ENCODE measurements at regions not wholly inside any gene's neighbourhood (a gene's known extent, or its start where the extent isn't known, plus 50 kb on each side); places are given as distances from the start of the nearest gene placed in this dataset.

DNA sequence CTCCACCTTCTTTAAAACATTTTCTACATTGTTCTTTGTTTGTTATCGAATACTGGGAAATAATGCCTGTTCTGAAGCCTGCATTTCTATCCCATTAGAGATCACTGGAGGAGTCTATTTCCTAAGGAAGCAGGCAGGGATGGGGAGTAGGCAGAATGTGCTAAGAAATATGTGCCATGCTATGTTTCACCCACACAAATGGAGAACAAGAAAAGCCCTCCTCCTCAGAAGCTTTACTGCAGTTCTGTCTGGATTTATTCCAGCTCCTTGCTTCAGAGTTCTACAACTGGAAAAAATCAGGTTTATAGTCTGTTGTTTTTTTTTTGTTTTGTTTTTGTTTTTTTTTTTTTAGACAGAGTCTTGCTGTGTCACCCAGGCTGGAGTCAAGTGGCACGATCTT is 825.1 kb downstream of the SLC4A3 start:
- Histone ChIP-seq H3K27me3 (ENCODE audit: insufficient read depth, low read length) (no peaks in the 10 kb centered on the region), H2BK15ac (ENCODE audit: low read depth, low read length) (no peak overlapping the region), H4K8ac (replicated peaks; ENCODE audit: insufficient read length, low read depth, low read length) (no peak overlapping the region), H3K18ac (ENCODE audit: insufficient read length, low read depth, low read length) (no peak overlapping the region), H2AK5ac (ENCODE audit: insufficient read length, low read length) (no peak overlapping the region), H3K9me3 (ENCODE audit: control insufficient read depth, low read depth, low read length) (no peaks in the 10 kb centered on the region), H3K4me2 (ENCODE audit: insufficient read depth, insufficient read length, low read length) (no peak overlapping the region), H3K23ac (ENCODE audit: insufficient read length, low read depth, low read length) (no peak overlapping the region), H3K79me2 (ENCODE audit: insufficient read depth, low read length) (no peaks in the 10 kb centered on the region), H2BK20ac (ENCODE audit: low read depth, low read length, poor library complexity, severe bottlenecking) (no peak overlapping the region), H3K9ac (ENCODE audit: extremely low read depth, insufficient read length, low read length) (no peak overlapping the region), H3T11ph (ENCODE audit: low read length) (no peak overlapping the region), H2BK5ac (ENCODE audit: insufficient read length, low read length) (no peak overlapping the region), H2AFZ (ENCODE audit: low read length) (no peak overlapping the region), H2BK120ac (ENCODE audit: low read depth, low read length, poor library complexity, severe bottlenecking) (no peak overlapping the region), H3K56ac (ENCODE audit: insufficient read length, low read depth, low read length) (no peak overlapping the region), H4K91ac (ENCODE audit: insufficient read length, low read depth, low read length) (no peak overlapping the region), H2BK12ac (ENCODE audit: insufficient read length, low read depth, low read length) (no peak overlapping the region), H4K20me1 (ENCODE audit: control insufficient read depth, insufficient read depth, insufficient read length) (no peaks in the 10 kb centered on the region), H3K27ac (ENCODE audit: insufficient read length, low read depth, low read length) (no peak overlapping the region), H3K4ac (ENCODE audit: low read depth, low read length) (no peak overlapping the region), H4K5ac (ENCODE audit: insufficient read length, low read depth, low read length) (no peak overlapping the region), H3K14ac (ENCODE audit: insufficient read depth, low read length) (no peak overlapping the region), H3K79me1 (ENCODE audit: insufficient read depth, low read depth, low read length, poor library complexity, severe bottlenecking) (no peaks in the 10 kb centered on the region), H3K4me1 (ENCODE audit: insufficient read depth, low read length) (no peaks in the 10 kb centered on the region), H3K23me2 (ENCODE audit: insufficient read length, low read depth, low read length, poor library complexity, severe bottlenecking) (no peaks in the 10 kb centered on the region)
- H3K9me3 Mint-ChIP-seq = no peaks in the 10 kb centered on the region
- H3K4me1 Mint-ChIP-seq = no peaks in the 10 kb centered on the region
- no CpG with 5 or more reads among the region's 2 CpGs for WGBS (ENCODE audit: extremely low coverage, insufficient read length, low lambda C conversion rate)
- no peaks in the 10 kb centered on the region for H3K36me3 Mint-ChIP-seq (ENCODE audit: insufficient read depth in 1 of 3, low read depth in 3 of 3)
- H3K4me3 Mint-ChIP-seq = no peak overlapping the region
- no peak for DNase-seq
- no peaks in the 10 kb centered on the region for H3K27me3 Mint-ChIP-seq (ENCODE audit: low read depth)
- no peak for TF ChIP-seq CTCF (conservative IDR thresholded peaks at IDR 0.05)
- no peak overlapping the region for H3K27ac Mint-ChIP-seq
